ENCODE measurements at regions not wholly inside any gene's neighbourhood (a gene's known extent, or its start where the extent isn't known, plus 50 kb on each side); places are given as distances from the start of the nearest gene placed in this dataset.

- DNase-seq (ENCODE audit: low spot score): no peak
These were observed 1041.2 kb upstream of the CELF4 start for GRCh38 chr18:38606841-38607240.

- no peak for DNase-seq (ENCODE audit: low spot score)
These were observed 1036.7 kb upstream of the CELF4 start for GRCh38 chr18:38602341-38602740.

GRCh38 chr18:38587571-38587970, 1022.0 kb upstream of the CELF4 start:
- DNase-seq (ENCODE audit: low spot score): no peak

DNA sequence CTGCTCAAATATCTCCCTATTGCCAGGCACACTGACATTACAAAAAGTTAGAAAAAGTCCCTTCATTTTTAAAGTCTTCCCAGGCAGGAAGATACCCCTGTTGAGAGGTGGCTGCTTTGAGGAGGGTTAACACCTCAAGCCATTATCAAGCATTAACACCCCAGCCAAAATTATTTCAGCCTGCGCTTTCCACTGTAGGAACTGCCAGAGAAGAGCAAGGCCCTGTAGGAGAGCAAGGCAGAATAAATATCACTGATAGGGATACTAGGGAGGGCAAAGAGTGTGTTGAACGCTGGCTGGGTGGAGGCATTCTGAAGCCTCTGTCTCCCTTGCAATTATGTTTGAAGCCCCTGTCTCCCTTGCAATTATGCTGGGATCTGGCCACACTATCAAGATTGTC, 1020.7 kb upstream of the CELF4 start:
- no peak for DNase-seq (ENCODE audit: low spot score)

DNA sequence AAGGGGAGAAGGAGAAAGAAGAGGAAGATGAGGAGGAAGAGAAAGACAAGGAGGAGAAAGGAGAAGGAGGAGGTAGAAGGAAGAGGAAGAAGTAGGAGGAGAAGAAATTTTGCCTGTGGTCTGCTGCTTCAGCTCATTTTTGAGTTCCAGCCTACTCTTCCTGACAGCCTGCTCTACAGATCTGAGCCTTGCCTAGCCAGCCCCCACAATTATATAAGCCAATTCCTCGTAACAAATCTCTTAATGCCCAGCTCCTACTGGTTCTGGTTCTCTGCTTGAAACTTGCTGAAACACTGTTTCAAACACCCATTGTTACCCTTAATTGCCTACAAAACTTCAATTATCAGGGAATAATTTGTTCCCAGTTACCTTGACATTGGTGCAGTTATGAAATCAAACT, 1014.2 kb upstream of the CELF4 start:
- no peak for DNase-seq (ENCODE audit: low spot score)

DNA sequence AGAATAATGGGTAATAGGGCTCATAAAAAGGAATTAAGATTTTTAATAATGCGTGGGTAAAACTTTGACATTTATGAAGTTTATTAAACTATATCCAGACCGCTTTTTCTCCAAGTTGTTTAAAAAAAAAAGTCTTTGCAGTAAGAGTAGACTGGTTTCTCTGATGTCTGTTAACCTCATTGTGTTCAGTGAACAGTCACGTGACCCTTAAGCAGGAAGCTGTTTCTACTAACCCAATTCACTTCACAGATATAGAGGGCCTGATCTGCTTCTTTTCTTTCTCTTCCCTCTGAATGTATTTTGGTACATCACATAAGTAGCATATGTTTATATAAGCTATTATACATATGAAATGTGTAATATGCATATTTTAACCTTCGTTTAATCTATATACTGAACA, 1011.3 kb upstream of the CELF4 start:
- DNase-seq (ENCODE audit: low spot score): no peak

- DNase-seq (ENCODE audit: low spot score): no peak
These were observed 1010.8 kb upstream of the CELF4 start for GRCh38 chr18:38576349-38576748.

DNA sequence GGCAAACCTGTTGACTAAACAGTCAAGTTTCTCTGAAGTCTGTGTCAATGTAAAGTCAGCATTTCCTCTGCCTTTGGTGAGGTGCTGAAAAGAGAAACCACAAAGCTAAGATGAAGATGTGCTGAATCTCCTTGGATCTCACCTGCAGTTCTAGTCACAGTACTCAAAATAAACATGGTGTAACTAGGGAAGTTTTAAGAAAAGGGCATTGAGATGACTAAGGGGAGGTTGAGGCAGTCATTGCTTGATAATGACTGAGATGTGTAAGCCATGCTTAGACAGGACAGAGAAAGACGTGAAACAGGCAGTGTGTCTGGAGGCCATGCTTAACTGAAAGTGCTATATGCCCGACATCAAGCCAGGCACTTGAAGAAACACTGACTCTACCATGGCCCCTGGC, 1010.0 kb upstream of the CELF4 start:
- DNase-seq (ENCODE audit: low spot score): no peak

- no peak for DNase-seq (ENCODE audit: low spot score)
These were observed 1009.4 kb upstream of the CELF4 start for GRCh38 chr18:38575023-38575422.

- DNase-seq (ENCODE audit: low spot score): no peak
These were observed 1007.0 kb upstream of the CELF4 start for GRCh38 chr18:38572554-38573111.

GRCh38 chr18:38571651-38572050, 1006.1 kb upstream of the CELF4 start:
- no peak for DNase-seq (ENCODE audit: low spot score)

DNA sequence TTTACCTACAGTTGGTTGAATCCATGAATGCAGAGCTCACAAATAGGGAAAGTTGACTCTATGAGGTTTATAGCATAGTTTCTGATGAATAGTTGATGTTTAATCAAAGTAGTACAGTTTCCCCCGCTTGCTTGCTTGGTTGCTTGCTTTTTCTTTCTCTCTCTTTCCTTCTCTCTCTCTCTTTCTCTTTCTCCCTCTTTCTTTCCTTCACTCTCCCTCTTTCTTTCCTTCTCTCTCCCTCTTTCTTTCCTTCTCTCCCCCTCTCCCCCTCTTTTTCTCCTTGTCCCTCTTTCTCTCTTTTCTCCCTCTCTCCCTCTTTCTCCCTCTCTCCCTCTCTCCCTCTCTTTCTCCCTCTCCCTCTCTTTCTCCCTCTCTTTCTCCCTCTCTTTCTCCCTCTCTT, 999.9 kb upstream of the CELF4 start:
- no peak for DNase-seq (ENCODE audit: low spot score)

DNA sequence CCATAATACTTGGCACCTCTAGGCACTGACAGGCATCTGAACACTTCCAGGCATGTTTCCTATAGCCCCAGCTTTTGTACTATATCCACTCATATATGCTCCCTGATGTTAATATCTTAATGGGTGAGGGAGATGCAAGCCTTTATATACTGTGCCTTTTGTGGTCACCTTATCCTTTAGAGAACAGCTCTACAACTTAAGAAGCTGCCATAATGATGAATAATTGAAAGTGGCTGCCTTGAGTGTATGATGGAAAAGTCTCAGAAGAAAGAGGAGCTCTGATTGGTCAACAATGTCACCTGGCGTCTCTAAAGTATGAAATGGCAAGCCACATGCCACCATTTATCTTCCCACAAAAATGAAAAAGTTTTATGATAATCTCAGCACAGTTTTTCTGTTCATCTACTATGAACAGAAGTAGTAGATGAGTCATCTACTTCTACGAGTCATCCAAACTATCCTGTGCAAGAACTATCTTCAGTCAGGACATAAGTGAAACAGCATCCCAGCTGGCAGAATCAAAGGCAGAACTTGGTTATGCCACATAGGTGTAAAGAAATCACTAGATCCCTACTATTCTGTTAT, 997.9 kb upstream of the CELF4 start:
- no peak for DNase-seq (ENCODE audit: low spot score)

- DNase-seq (ENCODE audit: low spot score): no peak
These were observed 991.4 kb upstream of the CELF4 start for GRCh38 chr18:38557006-38557405.

GRCh38 chr18:38552732-38553321, 987.2 kb upstream of the CELF4 start:
- no peak for DNase-seq (ENCODE audit: low spot score)

DNA sequence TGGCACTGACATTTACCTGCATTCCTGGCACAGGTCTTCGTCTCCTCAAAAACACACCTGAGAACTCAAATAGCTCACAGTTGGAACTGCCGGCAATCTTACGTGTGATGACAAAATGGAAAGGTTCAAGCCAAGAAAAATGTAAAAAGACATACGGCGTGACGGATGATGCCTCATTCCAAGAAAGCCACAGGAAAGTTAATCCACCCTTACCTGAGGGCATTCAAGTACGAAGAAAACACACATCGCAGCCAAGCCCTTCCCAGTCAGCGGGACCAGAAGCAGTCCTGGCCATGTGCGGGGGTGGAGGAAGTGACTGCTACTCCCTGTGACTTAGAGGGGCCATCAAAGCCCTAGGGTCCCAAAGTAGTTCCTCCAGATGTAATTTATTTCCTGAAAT, 986.3 kb upstream of the CELF4 start:
- no peak for DNase-seq (ENCODE audit: low spot score)

- DNase-seq (ENCODE audit: low spot score): no peak
These were observed 979.5 kb upstream of the CELF4 start for GRCh38 chr18:38545071-38545470.

DNA sequence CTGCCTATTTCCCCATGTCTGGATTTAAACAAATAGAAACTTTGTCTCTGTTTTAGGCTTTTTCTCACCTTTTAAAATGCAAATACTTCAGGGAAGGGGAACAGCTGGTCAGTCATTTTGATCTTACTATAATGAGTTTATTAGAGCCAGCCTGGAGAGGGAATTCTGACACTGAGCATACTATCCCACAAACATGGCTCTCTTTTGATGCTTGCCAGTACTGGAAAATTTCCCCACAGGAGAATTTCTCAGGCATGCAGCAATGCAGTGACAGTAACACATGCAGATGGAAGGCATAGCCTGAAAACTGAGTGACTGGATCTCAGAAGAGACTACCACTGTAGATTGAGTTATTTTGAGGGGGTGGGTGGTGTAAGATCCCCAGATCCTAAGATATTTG, 974.3 kb upstream of the CELF4 start:
- DNase-seq (ENCODE audit: low spot score): no peak

GRCh38 chr18:38539371-38539770, 973.8 kb upstream of the CELF4 start:
- no peak for DNase-seq (ENCODE audit: low spot score)

- DNase-seq (ENCODE audit: low spot score): no peak
These were observed 968.5 kb upstream of the CELF4 start for GRCh38 chr18:38534073-38534472.

GRCh38 chr18:38526922-38527321, 961.3 kb upstream of the CELF4 start:
- DNase-seq (ENCODE audit: low spot score): peak; percentile 73

DNA sequence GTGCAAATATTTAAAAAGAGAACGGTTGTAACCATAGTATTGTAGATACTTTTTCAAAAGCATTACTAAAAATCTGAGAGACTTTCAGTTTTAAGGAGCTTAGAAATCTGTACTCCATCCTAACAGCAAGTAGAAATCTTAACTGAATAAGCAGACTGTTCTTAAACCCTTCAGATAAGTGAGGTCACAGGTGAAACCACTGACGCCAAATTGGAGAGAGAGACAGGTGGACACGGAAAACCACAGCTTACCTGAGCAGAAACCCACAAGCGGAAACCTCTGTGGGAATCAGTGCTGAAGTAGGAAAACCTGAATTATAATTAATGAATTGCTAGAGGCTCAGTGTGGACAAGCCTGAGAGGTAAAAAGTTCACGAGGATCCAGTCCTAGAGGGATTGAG, 959.4 kb upstream of the CELF4 start:
- peak; percentile 62 for DNase-seq (ENCODE audit: low spot score)

DNA sequence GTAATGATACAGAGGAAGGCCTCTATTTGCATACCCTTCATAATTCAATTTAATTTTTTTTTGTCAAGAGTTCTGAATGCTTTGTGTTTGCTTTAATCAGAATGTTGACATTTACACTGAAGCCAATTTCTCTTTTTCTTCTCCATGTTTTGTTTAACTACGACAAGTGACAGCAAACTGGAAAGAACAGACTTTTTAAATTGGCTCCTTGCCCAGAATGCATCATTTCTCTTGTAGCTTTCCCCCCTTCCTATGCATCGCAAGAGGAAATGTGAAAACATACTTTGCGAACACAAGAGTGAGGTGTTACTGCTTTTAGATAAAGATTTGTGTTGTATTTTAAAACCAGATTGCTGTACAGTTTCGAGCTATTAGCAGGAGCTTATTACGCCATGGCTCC, 955.2 kb upstream of the CELF4 start:
- no peak for DNase-seq (ENCODE audit: low spot score)

DNA sequence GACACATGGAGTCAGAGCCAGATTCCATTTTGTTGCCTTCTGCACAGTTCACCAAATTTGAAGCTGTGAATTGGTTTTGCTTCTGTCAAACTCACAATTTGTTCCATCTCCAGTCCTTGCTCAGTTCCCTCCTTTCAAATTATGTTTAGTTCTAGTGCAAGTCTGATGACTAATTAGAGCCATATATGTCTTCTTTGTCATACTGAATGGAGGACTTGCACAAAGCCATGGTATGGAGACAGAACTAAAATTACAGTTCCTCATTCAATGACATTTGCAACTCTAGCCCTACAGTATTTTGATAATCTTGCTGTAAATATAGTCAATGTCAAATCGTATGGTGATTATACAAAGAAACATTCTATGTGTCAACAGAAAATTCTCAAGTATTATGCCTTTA, 936.9 kb upstream of the CELF4 start:
- no peak for DNase-seq (ENCODE audit: low spot score)
